Liver (tissue), 8 donors: ENCODE measurements at regions not wholly inside any gene's neighbourhood (a gene's known extent, or its start where the extent isn't known, plus 50 kb on each side); places are given as distances from the start of the nearest gene placed in this dataset.

Experiments used
- DNase-seq: peaks from one replicate; pipeline ENCODE4 v3.0.0-alpha.2; 2017; ENCODE audit warnings: low spot score
- H3K27ac ChIP-seq, 2 donors: one replicate each; pipeline ENCODE4 v1.7.0; 2013; ENCODE audit warnings: inconsistent platforms in 2 of 2, low read length in 2 of 2, control low read depth in 1 of 2, low read depth in 1 of 2, mild to moderate bottlenecking in 1 of 2
- H3K27me3 ChIP-seq, 4 donors: one replicate each; pipeline versions ENCODE4 v1.6.1 to v1.7.0; 2013; ENCODE audit warnings: low read length in 3 of 4, inconsistent platforms in 1 of 4, mild to moderate bottlenecking in 1 of 4, moderate library complexity in 1 of 4; ENCODE audit not compliant: control insufficient read depth in 4 of 4, insufficient read depth in 4 of 4
- H3K36me3 ChIP-seq, 4 donors: one replicate each; pipeline versions ENCODE4 v1.6.1 to v1.7.0; 2013; ENCODE audit warnings: low read length in 3 of 4, mild to moderate bottlenecking in 3 of 4, low read depth in 1 of 4, moderate library complexity in 1 of 4; ENCODE audit not compliant: control insufficient read depth in 4 of 4, insufficient read depth in 3 of 4
- H3K4me1 ChIP-seq, 4 donors: one replicate each; pipeline versions ENCODE4 v1.6.1 to v1.7.0; 2013; ENCODE audit warnings: low read length in 3 of 4, mild to moderate bottlenecking in 3 of 4, moderate library complexity in 1 of 4; ENCODE audit not compliant: control insufficient read depth in 4 of 4, insufficient read depth in 4 of 4
- H3K4me3 ChIP-seq, 3 donors: one replicate each; pipeline versions ENCODE4 v1.6.1 to v1.7.0; 2013; ENCODE audit warnings: low read length in 3 of 3, control low read depth in 1 of 3, low read depth in 1 of 3, mild to moderate bottlenecking in 1 of 3
- H3K9ac ChIP-seq, 2 donors: one replicate each; pipeline ENCODE4 v1.7.0; 2013; ENCODE audit warnings: low read length in 2 of 2, mild to moderate bottlenecking in 2 of 2, moderate library complexity in 2 of 2, control low read depth in 1 of 2, low read depth in 1 of 2
- H3K9me3 ChIP-seq, 4 donors: one replicate each; pipeline versions ENCODE4 v1.6.1 to v1.7.0; 2013; ENCODE audit warnings: low read length in 3 of 4; ENCODE audit not compliant: control insufficient read depth in 4 of 4
- ATF3 ChIP-seq: IDR thresholded peaks from 2 replicates; pipeline ENCODE4 v1.6.1; 2016; ENCODE audit warnings: antibody characterized with exemption
- CTCF ChIP-seq: fragments of 150-350 bp; IDR thresholded peaks from 2 replicates; pipeline ENCODE4 v1.5.1; 2017; ENCODE audit warnings: improper control_type of control experiment, low read depth, low read length; ENCODE audit not compliant: missing input control
- EGR1 ChIP-seq, 2 donors: IDR thresholded peaks; 2 replicates each; pipeline ENCODE4 v1.6.1; 2016 to 2018; ENCODE audit warnings: antibody characterized with exemption in 2 of 2, low read depth in 2 of 2
- FOXA1 ChIP-seq: IDR thresholded peaks from 2 replicates; pipeline ENCODE4 v1.6.1; 2016; ENCODE audit warnings: antibody characterized with exemption
- FOXA2 ChIP-seq: IDR thresholded peaks from 2 replicates; pipeline ENCODE4 v1.6.1; 2016; ENCODE audit warnings: antibody characterized with exemption
- GABPA ChIP-seq, 2 donors: IDR thresholded peaks in 1 of 2; conservative IDR thresholded peaks in 1 of 2; 2 replicates each; pipeline ENCODE4 v1.6.1; 2016; ENCODE audit warnings: antibody characterized with exemption in 2 of 2, mild to moderate bottlenecking in 1 of 2, moderate library complexity in 1 of 2
- HNF4A ChIP-seq, 2 donors: conservative IDR thresholded peaks; 2 replicates each; pipeline ENCODE4 v1.6.1; 2016; ENCODE audit warnings: antibody characterized with exemption in 2 of 2, mild to moderate bottlenecking in 2 of 2
- HNF4G ChIP-seq: IDR thresholded peaks from 2 replicates; pipeline ENCODE4 v1.6.1; 2016; ENCODE audit warnings: antibody characterized with exemption
- JUND ChIP-seq, 2 donors: IDR thresholded peaks; 2 replicates each; pipeline ENCODE4 v1.6.1; 2016; ENCODE audit warnings: antibody characterized with exemption in 2 of 2
- NR2F2 ChIP-seq: IDR thresholded peaks from 2 replicates; pipeline ENCODE4 v1.6.1; 2016; ENCODE audit warnings: antibody characterized with exemption
- RAD21 ChIP-seq, 2 donors: IDR thresholded peaks; 2 replicates each; pipeline ENCODE4 v1.6.1; 2016; ENCODE audit warnings: antibody characterized with exemption in 2 of 2, mild to moderate bottlenecking in 2 of 2
- REST ChIP-seq: IDR thresholded peaks from 2 replicates; pipeline ENCODE4 v1.6.1; 2016; ENCODE audit warnings: antibody characterized with exemption, mild to moderate bottlenecking
- RXRA ChIP-seq, 2 donors: IDR thresholded peaks; 2 replicates each; pipeline ENCODE4 v1.6.1; 2017 to 2018; ENCODE audit warnings: antibody characterized with exemption in 2 of 2, mild to moderate bottlenecking in 1 of 2
- SP1 ChIP-seq: IDR thresholded peaks from 2 replicates; pipeline ENCODE4 v1.6.1; 2018; ENCODE audit warnings: antibody characterized with exemption, mild to moderate bottlenecking
- TAF1 ChIP-seq: conservative IDR thresholded peaks from 2 replicates; pipeline ENCODE4 v1.6.1; 2016; ENCODE audit warnings: antibody characterized with exemption, mild to moderate bottlenecking
- YY1 ChIP-seq: IDR thresholded peaks from 2 replicates; pipeline ENCODE4 v1.6.1; 2016; ENCODE audit warnings: antibody characterized with exemption, mild to moderate bottlenecking
- WGBS: extraction: QIAGEN DNeasy Blood & Tissue Kit; methylation state at CpG from one replicate; pipeline ENCODE4 v1.1.7; 2013; 5-methylcytosine and 5-hydroxymethylcytosine counted together
- TF ChIP-seq, protein P1 (sequence below): IDR thresholded peaks from 2 replicates; pipeline ENCODE4 v1.6.1; 2016; ENCODE audit warnings: antibody characterized with exemption
- donor health status: healthy.
- donor health status: healthy.
- donor health status: healthy.
- donor health status: healthy.
- donor health status: healthy.

GRCh38 chr2:188664416-188664815 is 309.8 kb upstream of the COL3A1 start:
- DNase-seq = no peak
- Histone ChIP-seq H3K27ac (no peak overlapping the region), H3K4me3 (no peak overlapping the region), H3K36me3 (no peaks in the 10 kb centered on the region), H3K9ac (no peak overlapping the region), H3K9me3 (no peaks in the 10 kb centered on the region), H3K27me3 (no peaks in the 10 kb centered on the region), H3K4me1 (no peaks in the 10 kb centered on the region)
- TF ChIP-seq JUND (IDR thresholded peaks at IDR 0.05) (no peak), TAF1 (no peak), NR2F2 (no peak), EGR1 (IDR thresholded peaks at IDR 0.05; ENCODE audit: low read depth in 2 of 2) (no peak), FOXA2 (no peak), RAD21 (IDR thresholded peaks at IDR 0.05) (no peak), HNF4G (no peak), ATF3 (no peak), CTCF (no peak), FOXA1 (no peak), SP1 (no peak), GABPA (IDR thresholded peaks at IDR 0.05 in 1 of 2, conservative IDR thresholded peaks at IDR 0.05 in 1 of 2) (no peak), HNF4A (conservative IDR thresholded peaks at IDR 0.05) (no peak), RXRA (IDR thresholded peaks at IDR 0.05) (no peak), REST (no peak), YY1 (no peak)
- TF ChIP-seq, protein P1, sequence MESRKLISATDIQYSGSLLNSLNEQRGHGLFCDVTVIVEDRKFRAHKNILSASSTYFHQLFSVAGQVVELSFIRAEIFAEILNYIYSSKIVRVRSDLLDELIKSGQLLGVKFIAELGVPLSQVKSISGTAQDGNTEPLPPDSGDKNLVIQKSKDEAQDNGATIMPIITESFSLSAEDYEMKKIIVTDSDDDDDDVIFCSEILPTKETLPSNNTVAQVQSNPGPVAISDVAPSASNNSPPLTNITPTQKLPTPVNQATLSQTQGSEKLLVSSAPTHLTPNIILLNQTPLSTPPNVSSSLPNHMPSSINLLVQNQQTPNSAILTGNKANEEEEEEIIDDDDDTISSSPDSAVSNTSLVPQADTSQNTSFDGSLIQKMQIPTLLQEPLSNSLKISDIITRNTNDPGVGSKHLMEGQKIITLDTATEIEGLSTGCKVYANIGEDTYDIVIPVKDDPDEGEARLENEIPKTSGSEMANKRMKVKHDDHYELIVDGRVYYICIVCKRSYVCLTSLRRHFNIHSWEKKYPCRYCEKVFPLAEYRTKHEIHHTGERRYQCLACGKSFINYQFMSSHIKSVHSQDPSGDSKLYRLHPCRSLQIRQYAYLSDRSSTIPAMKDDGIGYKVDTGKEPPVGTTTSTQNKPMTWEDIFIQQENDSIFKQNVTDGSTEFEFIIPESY = no peak
- 76% methylated on average over 2 of the region's 2 CpGs for WGBS

DNA sequence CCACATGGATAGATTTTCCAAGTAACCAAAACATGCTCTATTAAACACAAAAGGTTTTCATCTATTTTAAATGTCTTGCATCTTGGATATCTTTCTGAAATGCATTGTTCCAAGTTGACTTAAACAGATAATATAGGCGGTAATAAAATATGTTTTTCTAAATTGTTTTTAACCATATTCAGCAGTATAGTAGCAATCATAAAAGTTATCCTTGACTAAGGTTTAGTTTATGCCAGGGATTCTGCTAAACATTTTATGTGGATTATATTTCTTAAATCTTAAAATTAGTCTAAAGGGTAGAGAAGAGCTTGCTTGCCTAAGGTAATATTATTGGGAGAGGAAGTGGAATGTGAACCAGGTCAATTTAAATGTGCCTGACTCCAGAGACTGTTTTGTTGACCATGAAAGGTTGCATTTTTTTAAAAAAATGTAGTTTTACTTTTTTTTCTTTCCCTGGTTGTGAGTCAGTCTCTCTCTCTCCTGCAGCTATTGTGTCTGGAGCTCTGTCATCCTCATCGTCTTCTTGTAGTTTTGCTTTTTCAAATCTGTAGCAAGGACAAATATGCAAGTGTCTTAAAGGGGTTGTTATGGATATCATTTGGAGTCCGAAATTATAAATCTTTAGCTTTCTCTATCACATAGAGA is 309.1 kb upstream of the COL3A1 start:
- Histone ChIP-seq H3K27me3 (no peaks in the 10 kb centered on the region), H3K9ac (no peak overlapping the region), H3K4me1 (no peaks in the 10 kb centered on the region), H3K9me3 (no peaks in the 10 kb centered on the region), H3K4me3 (no peak overlapping the region), H3K27ac (no peak overlapping the region), H3K36me3 (no peaks in the 10 kb centered on the region)
- no peak for DNase-seq
- TF ChIP-seq, protein P1 = no peak
- TF ChIP-seq EGR1 (IDR thresholded peaks at IDR 0.05; ENCODE audit: low read depth in 2 of 2) = no peak
- TF ChIP-seq RAD21 (IDR thresholded peaks at IDR 0.05) = no peak
- no peak for TF ChIP-seq ATF3
- WGBS = 75% methylated on average over 3 of the region's 3 CpGs
